Liver (tissue), 3 donors: ENCODE measurements at regions not wholly inside any gene's neighbourhood (a gene's known extent, or its start where the extent isn't known, plus 50 kb on each side); places are given as distances from the start of the nearest gene placed in this dataset.

Source experiments
- EGR1 ChIP-seq, 2 donors: IDR thresholded peaks; 2 replicates each; pipeline ENCODE4 v1.6.1; 2016 to 2018; ENCODE audit warnings: antibody characterized with exemption in 2 of 2, low read depth in 2 of 2
- FOXA1 ChIP-seq: IDR thresholded peaks from 2 replicates; pipeline ENCODE4 v1.6.1; 2016; ENCODE audit warnings: antibody characterized with exemption
- GABPA ChIP-seq, 2 donors: IDR thresholded peaks in 1 of 2; conservative IDR thresholded peaks in 1 of 2; 2 replicates each; pipeline ENCODE4 v1.6.1; 2016; ENCODE audit warnings: antibody characterized with exemption in 2 of 2, mild to moderate bottlenecking in 1 of 2, moderate library complexity in 1 of 2
- HNF4G ChIP-seq: IDR thresholded peaks from 2 replicates; pipeline ENCODE4 v1.6.1; 2016; ENCODE audit warnings: antibody characterized with exemption
- JUND ChIP-seq, 2 donors: IDR thresholded peaks; 2 replicates each; pipeline ENCODE4 v1.6.1; 2016; ENCODE audit warnings: antibody characterized with exemption in 2 of 2
- RAD21 ChIP-seq, 2 donors: IDR thresholded peaks; 2 replicates each; pipeline ENCODE4 v1.6.1; 2016; ENCODE audit warnings: antibody characterized with exemption in 2 of 2, mild to moderate bottlenecking in 2 of 2
- RXRA ChIP-seq, 2 donors: IDR thresholded peaks; 2 replicates each; pipeline ENCODE4 v1.6.1; 2017 to 2018; ENCODE audit warnings: antibody characterized with exemption in 2 of 2, mild to moderate bottlenecking in 1 of 2
- SP1 ChIP-seq: IDR thresholded peaks from 2 replicates; pipeline ENCODE4 v1.6.1; 2018; ENCODE audit warnings: antibody characterized with exemption, mild to moderate bottlenecking
- TAF1 ChIP-seq: conservative IDR thresholded peaks from 2 replicates; pipeline ENCODE4 v1.6.1; 2016; ENCODE audit warnings: antibody characterized with exemption, mild to moderate bottlenecking
- YY1 ChIP-seq: IDR thresholded peaks from 2 replicates; pipeline ENCODE4 v1.6.1; 2016; ENCODE audit warnings: antibody characterized with exemption, mild to moderate bottlenecking
- TF ChIP-seq, protein P1 (sequence below): fragments of 150-350 bp; IDR thresholded peaks from 2 replicates; pipeline ENCODE4 v1.5.1; 2017; ENCODE audit warnings: improper control_type of control experiment, low read depth, low read length; ENCODE audit not compliant: missing input control
- TF ChIP-seq, protein P2 (sequence below): IDR thresholded peaks from 2 replicates; pipeline ENCODE4 v1.6.1; 2016; ENCODE audit warnings: antibody characterized with exemption
- TF ChIP-seq, protein P3 (sequence below): IDR thresholded peaks from 2 replicates; pipeline ENCODE4 v1.6.1; 2016; ENCODE audit warnings: antibody characterized with exemption, mild to moderate bottlenecking
- TF ChIP-seq, protein P4 (sequence below): IDR thresholded peaks from 2 replicates; pipeline ENCODE4 v1.6.1; 2016; ENCODE audit warnings: antibody characterized with exemption
- donor health status: healthy.
- donor health status: healthy.

DNA sequence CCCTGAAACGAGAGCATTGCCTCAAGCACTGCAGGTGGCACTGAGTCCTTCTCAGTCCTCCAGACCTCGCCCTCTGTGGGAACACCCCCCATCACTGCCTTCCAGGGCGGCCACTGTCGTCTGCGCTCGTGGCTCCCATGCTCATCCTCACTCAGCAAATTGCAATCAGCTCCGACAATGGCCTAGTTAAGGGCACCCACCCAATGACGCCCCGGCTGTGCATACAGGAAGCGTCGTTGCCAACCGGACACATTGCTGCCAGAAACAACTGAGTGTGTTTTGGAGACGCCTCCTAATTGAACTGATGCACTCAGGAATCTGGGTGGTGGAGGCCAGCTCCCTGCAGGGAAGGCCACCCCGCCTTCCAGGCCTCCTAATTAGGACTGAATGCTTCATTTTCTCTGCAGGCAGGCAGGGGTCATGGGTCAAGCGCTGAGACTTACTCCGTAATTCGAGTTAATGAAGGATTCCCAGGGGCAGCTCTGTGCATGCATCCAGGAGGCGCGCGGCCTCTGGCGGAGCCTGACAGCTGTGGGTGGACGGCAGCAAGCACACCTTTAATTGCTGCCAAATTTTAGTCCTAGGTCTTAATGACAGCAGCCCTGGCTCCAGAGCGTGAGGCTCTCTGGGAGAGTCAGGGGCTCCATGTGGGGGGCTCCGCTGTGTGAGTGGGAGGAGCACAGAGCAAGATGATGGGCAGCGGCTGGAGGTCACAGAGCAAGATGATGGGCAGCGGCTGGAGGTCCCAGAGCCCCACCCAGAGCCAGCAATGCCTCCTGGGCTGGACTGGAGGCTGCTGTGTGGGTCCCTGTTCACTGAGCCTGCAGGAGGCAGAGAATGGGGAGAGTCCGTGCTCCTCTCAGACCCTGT is 199.0 kb downstream of the BRD1 start:
- TF ChIP-seq, protein P1, sequence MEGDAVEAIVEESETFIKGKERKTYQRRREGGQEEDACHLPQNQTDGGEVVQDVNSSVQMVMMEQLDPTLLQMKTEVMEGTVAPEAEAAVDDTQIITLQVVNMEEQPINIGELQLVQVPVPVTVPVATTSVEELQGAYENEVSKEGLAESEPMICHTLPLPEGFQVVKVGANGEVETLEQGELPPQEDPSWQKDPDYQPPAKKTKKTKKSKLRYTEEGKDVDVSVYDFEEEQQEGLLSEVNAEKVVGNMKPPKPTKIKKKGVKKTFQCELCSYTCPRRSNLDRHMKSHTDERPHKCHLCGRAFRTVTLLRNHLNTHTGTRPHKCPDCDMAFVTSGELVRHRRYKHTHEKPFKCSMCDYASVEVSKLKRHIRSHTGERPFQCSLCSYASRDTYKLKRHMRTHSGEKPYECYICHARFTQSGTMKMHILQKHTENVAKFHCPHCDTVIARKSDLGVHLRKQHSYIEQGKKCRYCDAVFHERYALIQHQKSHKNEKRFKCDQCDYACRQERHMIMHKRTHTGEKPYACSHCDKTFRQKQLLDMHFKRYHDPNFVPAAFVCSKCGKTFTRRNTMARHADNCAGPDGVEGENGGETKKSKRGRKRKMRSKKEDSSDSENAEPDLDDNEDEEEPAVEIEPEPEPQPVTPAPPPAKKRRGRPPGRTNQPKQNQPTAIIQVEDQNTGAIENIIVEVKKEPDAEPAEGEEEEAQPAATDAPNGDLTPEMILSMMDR: no peak
- TF ChIP-seq, protein P2, sequence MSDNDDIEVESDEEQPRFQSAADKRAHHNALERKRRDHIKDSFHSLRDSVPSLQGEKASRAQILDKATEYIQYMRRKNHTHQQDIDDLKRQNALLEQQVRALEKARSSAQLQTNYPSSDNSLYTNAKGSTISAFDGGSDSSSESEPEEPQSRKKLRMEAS: no peak
- TF ChIP-seq EGR1 (IDR thresholded peaks at IDR 0.05; ENCODE audit: low read depth in 2 of 2) (no peak), TAF1 (no peak), RXRA (IDR thresholded peaks at IDR 0.05) (no peak), FOXA1 (no peak), JUND (IDR thresholded peaks at IDR 0.05) (no peak), GABPA (IDR thresholded peaks at IDR 0.05 in 1 of 2, conservative IDR thresholded peaks at IDR 0.05 in 1 of 2) (no peak), SP1 (no peak), HNF4G (no peak), RAD21 (IDR thresholded peaks at IDR 0.05) (no peak), YY1 (no peak)
- TF ChIP-seq, protein P3, sequence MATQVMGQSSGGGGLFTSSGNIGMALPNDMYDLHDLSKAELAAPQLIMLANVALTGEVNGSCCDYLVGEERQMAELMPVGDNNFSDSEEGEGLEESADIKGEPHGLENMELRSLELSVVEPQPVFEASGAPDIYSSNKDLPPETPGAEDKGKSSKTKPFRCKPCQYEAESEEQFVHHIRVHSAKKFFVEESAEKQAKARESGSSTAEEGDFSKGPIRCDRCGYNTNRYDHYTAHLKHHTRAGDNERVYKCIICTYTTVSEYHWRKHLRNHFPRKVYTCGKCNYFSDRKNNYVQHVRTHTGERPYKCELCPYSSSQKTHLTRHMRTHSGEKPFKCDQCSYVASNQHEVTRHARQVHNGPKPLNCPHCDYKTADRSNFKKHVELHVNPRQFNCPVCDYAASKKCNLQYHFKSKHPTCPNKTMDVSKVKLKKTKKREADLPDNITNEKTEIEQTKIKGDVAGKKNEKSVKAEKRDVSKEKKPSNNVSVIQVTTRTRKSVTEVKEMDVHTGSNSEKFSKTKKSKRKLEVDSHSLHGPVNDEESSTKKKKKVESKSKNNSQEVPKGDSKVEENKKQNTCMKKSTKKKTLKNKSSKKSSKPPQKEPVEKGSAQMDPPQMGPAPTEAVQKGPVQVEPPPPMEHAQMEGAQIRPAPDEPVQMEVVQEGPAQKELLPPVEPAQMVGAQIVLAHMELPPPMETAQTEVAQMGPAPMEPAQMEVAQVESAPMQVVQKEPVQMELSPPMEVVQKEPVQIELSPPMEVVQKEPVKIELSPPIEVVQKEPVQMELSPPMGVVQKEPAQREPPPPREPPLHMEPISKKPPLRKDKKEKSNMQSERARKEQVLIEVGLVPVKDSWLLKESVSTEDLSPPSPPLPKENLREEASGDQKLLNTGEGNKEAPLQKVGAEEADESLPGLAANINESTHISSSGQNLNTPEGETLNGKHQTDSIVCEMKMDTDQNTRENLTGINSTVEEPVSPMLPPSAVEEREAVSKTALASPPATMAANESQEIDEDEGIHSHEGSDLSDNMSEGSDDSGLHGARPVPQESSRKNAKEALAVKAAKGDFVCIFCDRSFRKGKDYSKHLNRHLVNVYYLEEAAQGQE: no peak
- TF ChIP-seq, protein P4, sequence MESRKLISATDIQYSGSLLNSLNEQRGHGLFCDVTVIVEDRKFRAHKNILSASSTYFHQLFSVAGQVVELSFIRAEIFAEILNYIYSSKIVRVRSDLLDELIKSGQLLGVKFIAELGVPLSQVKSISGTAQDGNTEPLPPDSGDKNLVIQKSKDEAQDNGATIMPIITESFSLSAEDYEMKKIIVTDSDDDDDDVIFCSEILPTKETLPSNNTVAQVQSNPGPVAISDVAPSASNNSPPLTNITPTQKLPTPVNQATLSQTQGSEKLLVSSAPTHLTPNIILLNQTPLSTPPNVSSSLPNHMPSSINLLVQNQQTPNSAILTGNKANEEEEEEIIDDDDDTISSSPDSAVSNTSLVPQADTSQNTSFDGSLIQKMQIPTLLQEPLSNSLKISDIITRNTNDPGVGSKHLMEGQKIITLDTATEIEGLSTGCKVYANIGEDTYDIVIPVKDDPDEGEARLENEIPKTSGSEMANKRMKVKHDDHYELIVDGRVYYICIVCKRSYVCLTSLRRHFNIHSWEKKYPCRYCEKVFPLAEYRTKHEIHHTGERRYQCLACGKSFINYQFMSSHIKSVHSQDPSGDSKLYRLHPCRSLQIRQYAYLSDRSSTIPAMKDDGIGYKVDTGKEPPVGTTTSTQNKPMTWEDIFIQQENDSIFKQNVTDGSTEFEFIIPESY: no peak
